ENCODE measurements at regions not wholly inside any gene's neighbourhood (a gene's known extent, or its start where the extent isn't known, plus 50 kb on each side); places are given as distances from the start of the nearest gene placed in this dataset.

DNA sequence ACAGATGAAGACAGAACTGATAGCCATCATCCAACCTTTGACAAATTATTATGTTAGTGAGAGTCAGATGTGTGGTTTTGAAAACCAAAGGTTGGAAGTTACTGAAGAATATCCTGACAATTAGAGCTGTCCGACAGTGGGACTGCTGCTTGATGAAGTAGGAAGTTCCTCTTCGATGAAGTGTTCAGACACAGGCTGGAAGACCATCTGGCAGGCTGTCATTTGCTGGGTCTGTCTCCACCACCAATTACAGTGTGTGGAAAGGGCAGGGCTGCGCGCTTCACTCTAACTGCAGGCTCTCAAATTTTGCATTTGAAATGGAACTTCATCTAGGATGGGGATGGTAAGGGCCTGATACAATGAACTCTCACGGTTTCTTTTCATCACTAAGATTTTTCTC lies 313.8 kb downstream of the PIK3C3 start:
- no peak overlapping the region for H3K4me3 ChIP-seq
- H3K27me3 ChIP-seq = no peaks in the 10 kb centered on the region
- no peaks in the 10 kb centered on the region for H3K4me1 ChIP-seq (ENCODE audit: low read depth)
- TF ChIP-seq, protein P1, sequence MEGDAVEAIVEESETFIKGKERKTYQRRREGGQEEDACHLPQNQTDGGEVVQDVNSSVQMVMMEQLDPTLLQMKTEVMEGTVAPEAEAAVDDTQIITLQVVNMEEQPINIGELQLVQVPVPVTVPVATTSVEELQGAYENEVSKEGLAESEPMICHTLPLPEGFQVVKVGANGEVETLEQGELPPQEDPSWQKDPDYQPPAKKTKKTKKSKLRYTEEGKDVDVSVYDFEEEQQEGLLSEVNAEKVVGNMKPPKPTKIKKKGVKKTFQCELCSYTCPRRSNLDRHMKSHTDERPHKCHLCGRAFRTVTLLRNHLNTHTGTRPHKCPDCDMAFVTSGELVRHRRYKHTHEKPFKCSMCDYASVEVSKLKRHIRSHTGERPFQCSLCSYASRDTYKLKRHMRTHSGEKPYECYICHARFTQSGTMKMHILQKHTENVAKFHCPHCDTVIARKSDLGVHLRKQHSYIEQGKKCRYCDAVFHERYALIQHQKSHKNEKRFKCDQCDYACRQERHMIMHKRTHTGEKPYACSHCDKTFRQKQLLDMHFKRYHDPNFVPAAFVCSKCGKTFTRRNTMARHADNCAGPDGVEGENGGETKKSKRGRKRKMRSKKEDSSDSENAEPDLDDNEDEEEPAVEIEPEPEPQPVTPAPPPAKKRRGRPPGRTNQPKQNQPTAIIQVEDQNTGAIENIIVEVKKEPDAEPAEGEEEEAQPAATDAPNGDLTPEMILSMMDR (IDR thresholded peaks at IDR 0.05; ENCODE audit: low read depth, low read length) = no peak
- no peak overlapping the region for H3K27ac ChIP-seq
- H3K9me3 ChIP-seq (ENCODE audit: low read depth) = no peaks in the 10 kb centered on the region
- H3K36me3 ChIP-seq = no peaks in the 10 kb centered on the region
- no peak for DNase-seq (ENCODE audit: low read depth in 1 of 2, low spot score in 1 of 2)

DNA sequence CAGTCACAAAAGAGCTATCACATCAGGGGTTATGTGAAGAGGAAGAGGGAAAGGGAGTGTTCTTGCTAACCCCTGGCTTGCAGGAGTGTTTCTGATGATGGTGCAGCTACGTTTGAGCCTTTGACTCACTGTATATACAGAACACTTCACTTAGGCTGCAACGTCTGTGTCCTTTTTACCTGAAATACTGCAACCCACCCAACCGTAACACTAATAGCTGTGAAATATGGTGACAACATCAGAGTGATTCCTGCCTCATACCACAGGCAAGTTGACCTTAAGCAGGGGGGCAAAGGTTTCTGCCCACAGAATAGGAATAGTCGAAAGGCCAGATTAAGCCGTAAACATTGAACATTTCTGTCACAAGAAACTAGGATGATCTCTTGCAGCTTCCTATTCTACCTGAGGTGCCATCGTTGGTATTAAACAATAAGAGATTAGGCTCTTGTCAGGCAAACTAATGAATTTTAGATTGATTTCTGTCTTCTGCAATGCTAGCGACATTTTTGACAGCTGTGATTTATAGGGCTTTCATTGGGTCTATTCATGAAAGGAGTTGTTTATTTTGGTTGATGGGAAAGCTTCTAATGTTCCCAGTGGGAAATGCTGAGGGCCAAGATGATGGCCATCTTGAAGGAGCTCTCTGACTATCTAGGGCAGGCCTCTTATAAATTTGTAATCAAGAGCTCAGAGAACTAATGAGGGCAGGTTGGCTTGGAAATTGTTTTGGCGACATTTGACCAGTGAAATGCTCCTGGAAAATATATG lies 316.8 kb downstream of the PIK3C3 start:
- Histone ChIP-seq H3K9me3 (ENCODE audit: low read depth) (no peaks in the 10 kb centered on the region), H3K36me3 (no peaks in the 10 kb centered on the region), H3K4me1 (ENCODE audit: low read depth) (no peaks in the 10 kb centered on the region), H3K27ac (no peak overlapping the region), H3K4me3 (no peak overlapping the region), H3K27me3 (no peaks in the 10 kb centered on the region)
- TF ChIP-seq, protein P1 (IDR thresholded peaks at IDR 0.05; ENCODE audit: low read depth, low read length) = no peak
- no peak for DNase-seq (ENCODE audit: low read depth in 1 of 2, low spot score in 1 of 2)

DNA sequence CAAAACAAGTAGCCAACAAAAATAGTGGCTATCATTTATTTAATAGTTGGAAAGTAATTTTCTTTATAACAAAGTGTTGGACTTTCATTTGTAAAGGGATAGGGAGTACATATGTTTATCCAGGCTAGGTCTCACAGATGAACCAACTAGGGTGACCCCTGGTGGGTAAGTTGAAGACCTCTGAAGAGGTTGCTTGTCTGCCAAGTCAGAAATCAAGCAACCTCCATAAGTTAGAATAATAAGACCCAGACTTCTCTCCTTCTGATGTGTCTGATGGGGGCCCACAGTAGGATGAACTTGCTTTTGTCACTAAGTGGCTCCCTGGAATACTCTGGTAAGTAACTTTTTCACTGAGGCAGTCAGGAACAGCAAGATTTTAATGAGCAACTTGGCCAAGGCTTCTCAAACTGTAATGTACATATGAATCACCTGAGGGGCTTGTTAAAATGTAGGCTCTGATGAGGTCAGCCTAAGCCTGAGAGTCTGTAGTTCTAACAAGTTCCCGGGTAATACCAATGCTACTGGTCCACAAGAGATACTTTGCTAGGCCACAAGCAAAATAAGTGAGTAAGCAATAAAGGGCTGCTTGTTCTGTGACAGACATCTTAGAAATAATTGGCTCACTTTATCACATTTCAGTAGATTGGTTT lies 319.6 kb downstream of the PIK3C3 start:
- peak; percentile 60 to 64 for DNase-seq (ENCODE audit: low read depth in 1 of 2, low spot score in 1 of 2)
- Histone ChIP-seq H3K4me3 (no peak overlapping the region), H3K4me1 (ENCODE audit: low read depth) (no peaks in the 10 kb centered on the region), H3K27ac (no peak overlapping the region), H3K9me3 (ENCODE audit: low read depth) (no peaks in the 10 kb centered on the region), H3K36me3 (no peaks in the 10 kb centered on the region), H3K27me3 (no peaks in the 10 kb centered on the region)
- TF ChIP-seq, protein P1 (IDR thresholded peaks at IDR 0.05; ENCODE audit: low read depth, low read length) = peak; percentile 33

DNA sequence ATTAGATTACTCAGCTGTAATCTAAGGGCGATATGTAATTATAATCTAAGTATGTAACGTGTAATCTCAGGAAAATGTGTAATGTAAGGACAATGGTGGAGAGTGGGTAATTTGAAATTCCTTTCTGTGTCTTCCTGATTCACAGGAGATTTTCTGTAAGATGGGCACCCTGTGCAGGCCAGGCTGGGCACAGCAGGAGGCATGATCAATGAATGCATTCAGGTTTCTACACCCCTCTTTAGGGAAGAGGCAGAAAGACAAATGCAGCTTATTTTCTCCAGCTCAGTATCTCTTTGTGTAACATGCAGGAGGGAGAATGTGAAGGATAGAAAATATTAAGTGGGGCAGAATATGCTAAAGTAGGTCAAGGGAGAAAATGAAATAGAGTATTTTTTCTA lies 320.1 kb downstream of the PIK3C3 start:
- TF ChIP-seq, protein P1 (IDR thresholded peaks at IDR 0.05; ENCODE audit: low read depth, low read length) = no peak
- Histone ChIP-seq H3K4me3 (no peak overlapping the region), H3K27ac (no peak overlapping the region), H3K9me3 (ENCODE audit: low read depth) (no peaks in the 10 kb centered on the region), H3K27me3 (no peaks in the 10 kb centered on the region), H3K36me3 (no peaks in the 10 kb centered on the region), H3K4me1 (ENCODE audit: low read depth) (no peaks in the 10 kb centered on the region)
- no peak for DNase-seq (ENCODE audit: low read depth in 1 of 2, low spot score in 1 of 2)

DNA sequence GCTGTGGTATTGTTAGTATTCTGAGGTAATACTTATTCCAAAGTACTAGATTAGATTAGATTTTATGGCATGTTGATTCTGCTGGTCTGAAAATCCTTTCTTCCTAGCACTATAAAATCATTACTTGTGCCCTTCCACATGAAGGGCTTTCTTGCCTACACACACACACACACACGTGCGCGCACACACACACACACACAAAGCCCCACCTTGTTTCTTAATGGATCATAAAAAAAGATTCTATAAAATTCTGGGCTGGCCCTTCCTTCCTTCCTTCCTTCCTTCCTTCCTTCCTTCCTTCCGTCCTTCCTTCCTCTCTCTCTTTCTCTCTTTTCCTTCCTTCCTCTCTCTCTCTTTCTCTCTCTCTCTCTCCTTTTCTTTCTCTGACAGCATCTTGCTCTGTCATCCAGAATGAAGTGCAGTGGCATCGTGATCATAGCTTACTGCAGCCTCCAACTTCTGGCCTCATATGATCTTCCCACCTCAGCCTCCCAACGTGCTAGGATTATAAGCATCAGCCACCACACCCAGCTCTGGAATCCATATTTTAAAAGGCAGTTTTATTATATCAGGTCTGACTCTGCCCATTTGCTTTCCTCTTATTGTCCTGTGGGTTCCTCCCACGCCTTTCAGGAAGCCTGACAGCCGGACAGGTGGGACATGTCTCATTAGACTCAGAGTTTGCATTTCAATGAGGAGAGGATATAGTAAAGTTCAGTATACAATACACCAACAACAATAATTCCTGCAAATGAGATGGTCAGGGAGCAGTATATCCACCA lies 321.1 kb downstream of the PIK3C3 start:
- Histone ChIP-seq H3K9me3 (ENCODE audit: low read depth) (no peaks in the 10 kb centered on the region), H3K4me1 (ENCODE audit: low read depth) (no peaks in the 10 kb centered on the region), H3K27me3 (no peaks in the 10 kb centered on the region), H3K4me3 (no peak overlapping the region), H3K36me3 (no peaks in the 10 kb centered on the region), H3K27ac (no peak overlapping the region)
- TF ChIP-seq, protein P1 (IDR thresholded peaks at IDR 0.05; ENCODE audit: low read depth, low read length) = no peak
- DNase-seq (ENCODE audit: low read depth in 1 of 2, low spot score in 1 of 2) = no peak

All from cardiac muscle cell (in vitro differentiated cells and primary cell).